Mammary epithelial cell (primary cell): ENCODE measurements at regions not wholly inside any gene's neighbourhood (a gene's known extent, or its start where the extent isn't known, plus 50 kb on each side); places are given as distances from the start of the nearest gene placed in this dataset.

Experiments
- EZH2 ChIP-seq: IDR thresholded peaks from 2 replicates; pipeline ENCODE4 v1.6.1; 2012; ENCODE audit warnings: low read length, inconsistent platforms, borderline replicate concordance
- TF ChIP-seq, protein P1 (sequence below), 2 donors: IDR thresholded peaks in 1 of 2; conservative IDR thresholded peaks in 1 of 2; 2 replicates each; pipeline ENCODE4 v1.5.1; 2011 to 2012; ENCODE audit warnings: inconsistent platforms in 2 of 2, low read length in 2 of 2, mild to moderate bottlenecking in 2 of 2, control low read depth in 1 of 2, low read depth in 1 of 2; ENCODE audit not compliant: insufficient read depth in 1 of 2; ENCODE audit errors: extremely low read depth in 1 of 2

DNA sequence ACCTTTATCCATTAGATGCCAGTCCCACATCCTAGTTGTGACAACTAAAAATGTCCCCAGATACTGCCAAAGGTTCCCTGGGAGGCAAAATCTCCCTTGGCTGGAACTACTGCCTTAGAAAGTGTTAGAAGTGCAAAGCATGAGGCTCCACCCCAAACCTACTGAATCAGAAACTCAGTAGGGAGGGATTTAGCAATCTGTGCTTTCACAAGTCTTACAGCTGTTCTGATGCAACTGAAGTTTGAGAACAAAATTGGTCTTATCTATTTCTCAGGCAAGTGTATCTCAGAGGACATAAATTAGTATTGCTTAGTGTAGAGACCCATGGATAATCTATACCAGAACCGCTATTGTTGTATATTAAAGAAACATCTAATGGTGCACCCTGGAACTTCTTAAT lies 70.2 kb downstream of the CLDN1 start:
- TF ChIP-seq, protein P1, sequence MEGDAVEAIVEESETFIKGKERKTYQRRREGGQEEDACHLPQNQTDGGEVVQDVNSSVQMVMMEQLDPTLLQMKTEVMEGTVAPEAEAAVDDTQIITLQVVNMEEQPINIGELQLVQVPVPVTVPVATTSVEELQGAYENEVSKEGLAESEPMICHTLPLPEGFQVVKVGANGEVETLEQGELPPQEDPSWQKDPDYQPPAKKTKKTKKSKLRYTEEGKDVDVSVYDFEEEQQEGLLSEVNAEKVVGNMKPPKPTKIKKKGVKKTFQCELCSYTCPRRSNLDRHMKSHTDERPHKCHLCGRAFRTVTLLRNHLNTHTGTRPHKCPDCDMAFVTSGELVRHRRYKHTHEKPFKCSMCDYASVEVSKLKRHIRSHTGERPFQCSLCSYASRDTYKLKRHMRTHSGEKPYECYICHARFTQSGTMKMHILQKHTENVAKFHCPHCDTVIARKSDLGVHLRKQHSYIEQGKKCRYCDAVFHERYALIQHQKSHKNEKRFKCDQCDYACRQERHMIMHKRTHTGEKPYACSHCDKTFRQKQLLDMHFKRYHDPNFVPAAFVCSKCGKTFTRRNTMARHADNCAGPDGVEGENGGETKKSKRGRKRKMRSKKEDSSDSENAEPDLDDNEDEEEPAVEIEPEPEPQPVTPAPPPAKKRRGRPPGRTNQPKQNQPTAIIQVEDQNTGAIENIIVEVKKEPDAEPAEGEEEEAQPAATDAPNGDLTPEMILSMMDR (conservative IDR thresholded peaks at IDR 0.05 in 1 of 2, IDR thresholded peaks at IDR 0.05 in 1 of 2; ENCODE audit: extremely low read depth in 1 of 2, insufficient read depth in 1 of 2, low read depth in 1 of 2, low read length in 2 of 2): no peak
- no peak for TF ChIP-seq EZH2
